A549 (cell line): ENCODE measurements at regions not wholly inside any gene's neighbourhood (a gene's known extent, or its start where the extent isn't known, plus 50 kb on each side); places are given as distances from the start of the nearest gene placed in this dataset.

Source experiments
- ATAC-seq, 2 experiments: fragments of 200-7000 bp in 1 of 2; fragments of >200 bp in 1 of 2; cut with Nextera tagmentation in 1 of 2; cut with Tn5 transposase in 1 of 2; 3 replicates each; pipeline versions ENCODE4 v1.8.0 to v1.9.1; 2018 to 2020; ENCODE audit warnings: mild to moderate bottlenecking in 1 of 2, moderate library complexity in 1 of 2
- CTCF ChIA-PET: fragments of 300-600 bp; sonication (Branson Sonifier 250); formaldehyde crosslinking; extraction: SDS; loops from one replicate; lab custom pipeline; 2021; ENCODE audit warnings: antibody characterized with exemption, inconsistent platforms; lab: Yijun Ruan, JAX
- POLR2A ChIA-PET: fragments of 350-600 bp; formaldehyde crosslinking; extraction: SDS; loops from one replicate; lab custom pipeline; 2021; ENCODE audit warnings: antibody characterized with exemption, inconsistent platforms; lab: Yijun Ruan, JAX
- DNase-seq, 2 experiments: peaks; one replicate each; pipeline versions ENCODE4 v3.0.0 to v3.0.0-alpha.2; 2011 to 2016; ENCODE audit warnings: low read depth in 1 of 2, low spot score in 1 of 2
- FAIRE-seq: peaks from 2 replicates; lab custom pipeline; 2011; peaks lifted over from hg19 to GRCh38; lab: Jason Lieb, UNC
- H3K27ac ChIP-seq, 2 experiments: fragments of >200 bp; sonication (Bioruptor Twin); formaldehyde crosslinking; 3 replicates each; pipeline ENCODE4 v1.5.1; 2016 to 2017
- H3K4me1 ChIP-seq: fragments of >200 bp; sonication (Bioruptor Twin); formaldehyde crosslinking; 3 replicates; pipeline ENCODE4 v1.6.1; 2016
- H3K4me2 ChIP-seq: fragments of >200 bp; sonication (Bioruptor Twin); formaldehyde crosslinking; 3 replicates; pipeline ENCODE4 v1.6.1; 2016
- H3K4me3 ChIP-seq: fragments of >200 bp; sonication (Bioruptor Twin); formaldehyde crosslinking; 3 replicates; pipeline ENCODE4 v1.5.1; 2016
- H3K9me3 ChIP-seq: fragments of >200 bp; sonication (Bioruptor Twin); formaldehyde crosslinking; 3 replicates; pipeline ENCODE4 v1.6.1; 2016
- ATOH8 ChIP-seq: fragments of 250-450 bp; sonication (Bioruptor Pico); IDR thresholded peaks from 2 replicates; pipeline ENCODE4 v1.5.0; 2020; ENCODE audit warnings: low read depth, mild to moderate bottlenecking, moderate library complexity
- BCL3 ChIP-seq: fragments of >200 bp; sonication (Bioruptor Twin); formaldehyde crosslinking; IDR thresholded peaks from 3 replicates; pipeline ENCODE4 v1.6.1; 2016
- BHLHE40 ChIP-seq: IDR thresholded peaks from 2 replicates; pipeline ENCODE4 v1.6.1; 2012; ENCODE audit warnings: low read depth, low read length, inconsistent platforms
- CBX2 ChIP-seq: fragments of 200-600 bp; sonication (generic); IDR thresholded peaks from 2 replicates; pipeline ENCODE4 v1.6.1; 2016; ENCODE audit warnings: low read depth, mild to moderate bottlenecking, borderline replicate concordance
- CBX8 ChIP-seq: fragments of 200-600 bp; sonication (generic); IDR thresholded peaks from 2 replicates; pipeline ENCODE4 v1.6.1; 2016
- CHD2 ChIP-seq: fragments of 150-350 bp; IDR thresholded peaks from 2 replicates; pipeline ENCODE4 v1.6.1; 2014; ENCODE audit warnings: low read length; ENCODE audit not compliant: partially characterized antibody
- E2F6 ChIP-seq: IDR thresholded peaks from 2 replicates; pipeline ENCODE4 v1.6.1; 2012; ENCODE audit warnings: low read depth, borderline replicate concordance
- ELK1 ChIP-seq: fragments of 150-350 bp; IDR thresholded peaks from 2 replicates; pipeline ENCODE4 v1.6.1; 2014; ENCODE audit warnings: low read depth, mild to moderate bottlenecking, low read length
- EP300 ChIP-seq, 2 experiments: fragments of >200 bp; sonication (Bioruptor Twin); formaldehyde crosslinking; IDR thresholded peaks; 2 replicates in 1 of 2; 3 replicates in 1 of 2; pipeline ENCODE4 v1.6.1; 2016 to 2017
- FOSB ChIP-seq: fragments of 250-450 bp; sonication (Bioruptor Pico); IDR thresholded peaks from 2 replicates; pipeline ENCODE4 v1.5.0; 2020; ENCODE audit warnings: mild to moderate bottlenecking, moderate library complexity
- GATA3 ChIP-seq: IDR thresholded peaks from 2 replicates; pipeline ENCODE4 v1.6.1; 2012; ENCODE audit warnings: borderline replicate concordance
- HDAC2 ChIP-seq: fragments of 200-600 bp; sonication (generic); IDR thresholded peaks from 2 replicates; pipeline ENCODE4 v1.6.1; 2016
- HES2 ChIP-seq: fragments of >200 bp; sonication (Bioruptor Twin); formaldehyde crosslinking; IDR thresholded peaks from 2 replicates; pipeline ENCODE4 v1.6.1; 2016
- HEYL ChIP-seq: fragments of 250-450 bp; sonication (Bioruptor Pico); IDR thresholded peaks from 2 replicates; pipeline ENCODE4 v1.8.0; 2021; ENCODE audit warnings: mild to moderate bottlenecking, moderate library complexity
- JUN ChIP-seq, 2 experiments: fragments of >200 bp; sonication (Bioruptor Twin); formaldehyde crosslinking; IDR thresholded peaks; 2 replicates in 1 of 2; 3 replicates in 1 of 2; pipeline ENCODE4 v1.6.1; 2016 to 2017
- KDM1A ChIP-seq: fragments of 200-600 bp; sonication (generic); IDR thresholded peaks from 2 replicates; pipeline ENCODE4 v1.6.1; 2016; ENCODE audit warnings: low read depth, mild to moderate bottlenecking
- KDM5A ChIP-seq: fragments of 200-600 bp; sonication (generic); IDR thresholded peaks from 2 replicates; pipeline ENCODE4 v1.6.1; 2016; ENCODE audit warnings: antibody characterized with exemption, mild to moderate bottlenecking
- MAFK ChIP-seq: fragments of 450-650 bp; IDR thresholded peaks from 2 replicates; pipeline ENCODE4 v1.6.1; 2014; ENCODE audit not compliant: partially characterized antibody
- MYC ChIP-seq: IDR thresholded peaks from 2 replicates; pipeline ENCODE4 v1.6.1; 2012; ENCODE audit warnings: mild to moderate bottlenecking, inconsistent platforms, low read length, improper control_type of control experiment, borderline replicate concordance
- NPAS2 ChIP-seq: fragments of 250-450 bp; sonication (Bioruptor Pico); IDR thresholded peaks from 2 replicates; pipeline ENCODE4 v1.8.0; 2022; ENCODE audit warnings: mild to moderate bottlenecking, moderate library complexity, borderline replicate concordance
- POLR2A ChIP-seq: IDR thresholded peaks from 2 replicates; pipeline ENCODE4 v1.6.1; 2012; ENCODE audit warnings: mild to moderate bottlenecking, low read length
- RCOR1 ChIP-seq: fragments of 150-350 bp; IDR thresholded peaks from 2 replicates; pipeline ENCODE4 v1.6.1; 2014; ENCODE audit warnings: antibody characterized with exemption, low read length, low read depth
- REST ChIP-seq: fragments of 200-600 bp; sonication (generic); IDR thresholded peaks from 2 replicates; pipeline ENCODE4 v1.6.1; 2016; ENCODE audit warnings: antibody characterized with exemption, mild to moderate bottlenecking, moderate library complexity
- RFX5 ChIP-seq: fragments of 450-650 bp; IDR thresholded peaks from 2 replicates; pipeline ENCODE4 v1.7.1; 2014; ENCODE audit warnings: antibody characterized with exemption, mild to moderate bottlenecking, moderate library complexity
- RNF2 ChIP-seq: fragments of 200-600 bp; sonication (generic); IDR thresholded peaks from 2 replicates; pipeline ENCODE4 v1.6.1; 2016; ENCODE audit warnings: low read depth, mild to moderate bottlenecking, antibody characterized with exemption, moderate library complexity, borderline replicate concordance
- SMC3 ChIP-seq: fragments of >200 bp; sonication (Bioruptor Twin); formaldehyde crosslinking; IDR thresholded peaks from 3 replicates; pipeline ENCODE4 v1.6.1; 2018; ENCODE audit warnings: inconsistent platforms
- SREBF2 ChIP-seq: fragments of 450-650 bp; IDR thresholded peaks from 2 replicates; pipeline ENCODE4 v1.6.1; 2014; ENCODE audit warnings: mild to moderate bottlenecking, moderate library complexity
- ZC3H11A ChIP-seq: fragments of 450-650 bp; IDR thresholded peaks from 2 replicates; pipeline ENCODE4 v1.6.1; 2014; ENCODE audit warnings: antibody characterized with exemption, mild to moderate bottlenecking
- WGBS: methylation state at CpG from one replicate; pipeline ENCODE4 v1.1.6; 2017; ENCODE audit errors: missing lambda C conversion rate; 5-methylcytosine and 5-hydroxymethylcytosine counted together

GRCh38 chr2:129069875-129070594 lies 751.4 kb upstream of the HS6ST1 start (continued):
- TF ChIP-seq REST (no peak), MYC (no peak), FOSB (CRISPR knock-in tag) (no peak)

GRCh38 chr2:129070663-129071062 lies 752.0 kb upstream of the HS6ST1 start:
- FAIRE-seq: no peak
- WGBS: 0% methylated on average over 3 of the region's 3 CpGs
- no peaks in the 10 kb centered on the region for H3K9me3 ChIP-seq
- no peak overlapping the region for H3K4me2 ChIP-seq
- no peaks in the 10 kb centered on the region for H3K4me1 ChIP-seq
- no peak for ATAC-seq
- no peak for DNase-seq
- ChIA-PET CTCF (no interaction called here), POLR2A (no interaction called here)
- no peak for TF ChIP-seq GATA3
- TF ChIP-seq BHLHE40: no peak
- no peak for TF ChIP-seq CBX8
- no peak for TF ChIP-seq NPAS2 (CRISPR knock-in tag)
- TF ChIP-seq ELK1: no peak
- no peak for TF ChIP-seq E2F6
- no peak for TF ChIP-seq JUN (IDR thresholded peaks at IDR 0.05)
- TF ChIP-seq ZC3H11A: no peak
- TF ChIP-seq KDM5A: no peak
- no peak for TF ChIP-seq RNF2
- TF ChIP-seq BCL3: no peak
- TF ChIP-seq POLR2A: no peak
- TF ChIP-seq SMC3: no peak
- no peak for TF ChIP-seq EP300 (IDR thresholded peaks at IDR 0.05)
- H3K27ac ChIP-seq: no peak overlapping the region
- no peak overlapping the region for H3K4me3 ChIP-seq

GRCh38 chr2:129071531-129071930 lies 752.9 kb upstream of the HS6ST1 start:
- CTCF ChIA-PET: no interaction called here
- TF ChIP-seq HEYL (CRISPR knock-in tag): no peak
- TF ChIP-seq POLR2A: no peak
- no peak for TF ChIP-seq CBX2
- TF ChIP-seq CHD2: no peak
- TF ChIP-seq ATOH8 (CRISPR knock-in tag): no peak
- no peak for TF ChIP-seq HDAC2
- TF ChIP-seq RCOR1: no peak
- no peak for TF ChIP-seq BHLHE40
- TF ChIP-seq KDM1A: no peak
- no peak for TF ChIP-seq MYC
- no peak for TF ChIP-seq HES2
- no peak for TF ChIP-seq MAFK
- TF ChIP-seq RFX5: no peak
- TF ChIP-seq SREBF2: no peak
- ATAC-seq (no peak), FAIRE-seq (no peak), DNase-seq (no peak)
- Histone ChIP-seq H3K4me3 (no peak overlapping the region), H3K9me3 (no peaks in the 10 kb centered on the region), H3K27ac (no peak overlapping the region), H3K4me2 (no peak overlapping the region), H3K4me1 (no peaks in the 10 kb centered on the region)
- WGBS: 47% methylated on average over 6 of the region's 6 CpGs
- POLR2A ChIA-PET: no interaction called here
